ENCODE measurements at regions not wholly inside any gene's neighbourhood (a gene's known extent, or its start where the extent isn't known, plus 50 kb on each side); places are given as distances from the start of the nearest gene placed in this dataset.

- DNase-seq (ENCODE audit: insufficient read length, low spot score) (no peak), FAIRE-seq (no peak)
- no peak for TF ChIP-seq CTCF (IDR thresholded peaks at IDR 0.05; ENCODE audit: insufficient read depth, missing control alignments)
Measured at GRCh38 chrX:15163131-15163530, 106.8 kb downstream of the ASB9 start.

GRCh38 chrX:15160558-15161095, 109.3 kb downstream of the ASB9 start:
- no peak for DNase-seq (ENCODE audit: insufficient read length, low spot score)
- no peak for FAIRE-seq
- no peak for TF ChIP-seq CTCF (IDR thresholded peaks at IDR 0.05; ENCODE audit: insufficient read depth, missing control alignments)

GRCh38 chrX:15158736-15159406, 111.0 kb downstream of the ASB9 start:
- TF ChIP-seq CTCF (IDR thresholded peaks at IDR 0.05; ENCODE audit: insufficient read depth, missing control alignments), result no peak
- DNase-seq (ENCODE audit: insufficient read length, low spot score) (no peak), FAIRE-seq (no peak)

- FAIRE-seq (no peak), DNase-seq (ENCODE audit: insufficient read length, low spot score) (no peak)
- no peak for TF ChIP-seq CTCF (IDR thresholded peaks at IDR 0.05; ENCODE audit: insufficient read depth, missing control alignments)
Measured at GRCh38 chrX:15158350-15158735, 111.5 kb downstream of the ASB9 start.

GRCh38 chrX:15157624-15158023, 112.3 kb downstream of the ASB9 start:
- no peak for TF ChIP-seq CTCF (IDR thresholded peaks at IDR 0.05; ENCODE audit: insufficient read depth, missing control alignments)
- DNase-seq (ENCODE audit: insufficient read length, low spot score), result no peak
- FAIRE-seq, result no peak

GRCh38 chrX:15151267-15152186, 118.4 kb downstream of the ASB9 start:
- FAIRE-seq (no peak), DNase-seq (ENCODE audit: insufficient read length, low spot score) (no peak)
- TF ChIP-seq CTCF (IDR thresholded peaks at IDR 0.05; ENCODE audit: insufficient read depth, missing control alignments), result no peak
